ENCODE measurements at regions not wholly inside any gene's neighbourhood (a gene's known extent, or its start where the extent isn't known, plus 50 kb on each side); places are given as distances from the start of the nearest gene placed in this dataset.
"Not testable (repeated sequence)": the region's sequence is repeated elsewhere in the genome, so short reads cannot be mapped to it uniquely, and the experiment has no call there.

GRCh38 chr18:78792094-78792493 is 187.5 kb upstream of the SALL3 start:
- DNase-seq, result no peak

- DNase-seq, result no peak
Observed at GRCh38 chr18:78792736-78793135, 186.9 kb upstream of the SALL3 start.

GRCh38 chr18:78793313-78794070 is 186.1 kb upstream of the SALL3 start:
- DNase-seq, result no peak

- DNase-seq, result no peak
Observed at GRCh38 chr18:78794071-78794430, 185.6 kb upstream of the SALL3 start.

DNA sequence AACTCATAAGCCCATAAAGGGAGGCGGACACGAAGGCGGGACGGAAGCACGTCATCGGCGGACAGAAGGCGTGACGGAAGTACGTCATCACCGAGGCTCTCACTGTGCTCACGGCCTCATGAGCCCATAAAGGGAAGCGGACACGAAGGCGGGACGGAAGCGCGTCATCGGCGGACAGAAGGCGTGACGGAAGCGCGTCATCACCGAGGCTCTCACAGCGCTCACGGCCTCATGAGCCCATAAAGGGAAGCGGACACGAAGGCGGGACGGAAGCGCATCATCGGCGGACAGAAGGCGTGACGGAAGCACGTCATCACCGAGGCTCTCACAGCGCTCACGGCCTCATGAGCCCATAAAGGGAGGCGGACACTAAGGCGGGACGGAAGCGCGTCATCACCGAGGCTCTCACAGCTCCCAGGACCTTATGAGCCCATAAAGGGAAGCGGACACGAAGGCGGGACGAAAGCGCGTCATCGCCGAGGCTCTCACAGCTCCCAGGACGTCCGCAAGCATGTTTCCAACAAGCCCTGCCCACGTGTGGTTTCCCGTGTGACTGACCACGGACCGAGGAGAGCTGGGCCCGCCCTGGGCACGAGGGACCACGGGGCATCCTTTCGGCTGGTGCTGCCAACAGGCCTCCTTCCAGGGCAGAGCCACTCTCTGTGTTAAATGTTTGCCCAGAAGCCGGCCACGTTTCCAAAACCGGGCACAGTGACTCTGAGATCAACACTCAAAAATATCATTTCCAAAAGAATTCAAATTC is 182.7 kb upstream of the SALL3 start:
- no peak for DNase-seq

- no peak for DNase-seq
Observed at GRCh38 chr18:78797499-78797898, 182.1 kb upstream of the SALL3 start.

GRCh38 chr18:78798402-78799175 is 181.0 kb upstream of the SALL3 start:
- no peak for DNase-seq

- no peak for DNase-seq
Observed at GRCh38 chr18:78799382-78800089, 180.1 kb upstream of the SALL3 start.

DNA sequence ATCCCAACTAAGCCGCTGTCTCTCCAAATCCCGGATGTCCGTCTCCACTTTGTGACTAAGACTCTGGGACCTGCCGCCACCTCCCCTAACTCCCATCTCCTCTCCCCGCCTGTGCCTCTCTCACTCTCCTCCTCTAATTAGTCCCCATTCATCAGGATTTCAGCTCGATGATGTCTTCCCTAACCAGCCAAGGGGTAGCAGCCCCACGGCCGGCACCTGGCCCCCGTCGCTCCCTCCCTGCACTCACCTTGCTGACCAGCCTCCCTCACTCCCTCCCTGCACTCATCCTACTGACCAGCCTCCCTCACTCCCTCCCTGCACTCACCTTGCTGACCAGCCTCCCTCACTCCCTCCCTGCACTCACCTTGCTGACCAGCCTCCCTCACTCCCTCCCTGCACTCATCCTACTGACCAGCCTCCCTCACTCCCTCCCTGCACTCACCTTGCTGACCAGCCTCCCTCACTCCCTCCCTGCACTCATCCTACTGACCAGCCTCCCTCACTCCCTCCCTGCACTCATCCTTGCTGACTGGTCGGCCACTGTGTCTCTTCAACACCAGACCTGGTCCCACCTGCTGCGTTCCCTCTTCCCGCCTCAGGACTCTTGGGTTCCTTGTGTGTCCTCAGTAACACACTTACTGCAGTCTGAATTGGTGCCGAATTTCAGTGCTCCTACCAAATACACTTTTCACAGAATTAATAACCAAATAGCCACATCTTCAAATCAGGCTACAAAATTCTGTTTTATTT is 179.3 kb upstream of the SALL3 start:
- DNase-seq, result not testable (repeated sequence)

DNA sequence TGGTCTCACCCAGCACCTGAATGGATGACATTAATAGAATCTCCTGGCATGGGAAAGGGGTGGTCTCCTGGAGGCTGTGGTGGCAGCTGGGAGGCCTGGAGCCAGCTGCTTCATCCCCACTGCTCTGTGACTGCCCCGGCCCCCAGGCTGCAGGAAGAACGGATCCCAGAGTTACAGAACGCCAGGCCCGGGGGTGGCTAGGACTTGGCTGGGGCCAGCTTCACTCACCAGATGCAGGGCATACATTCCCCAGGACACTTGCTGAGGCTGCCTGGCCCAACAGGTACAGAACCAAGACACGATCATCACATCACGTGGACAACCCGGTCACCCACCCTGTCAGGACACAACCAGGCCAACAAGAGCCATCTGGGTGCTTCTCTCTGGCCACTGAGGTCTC is 178.6 kb upstream of the SALL3 start:
- no peak for DNase-seq

DNA sequence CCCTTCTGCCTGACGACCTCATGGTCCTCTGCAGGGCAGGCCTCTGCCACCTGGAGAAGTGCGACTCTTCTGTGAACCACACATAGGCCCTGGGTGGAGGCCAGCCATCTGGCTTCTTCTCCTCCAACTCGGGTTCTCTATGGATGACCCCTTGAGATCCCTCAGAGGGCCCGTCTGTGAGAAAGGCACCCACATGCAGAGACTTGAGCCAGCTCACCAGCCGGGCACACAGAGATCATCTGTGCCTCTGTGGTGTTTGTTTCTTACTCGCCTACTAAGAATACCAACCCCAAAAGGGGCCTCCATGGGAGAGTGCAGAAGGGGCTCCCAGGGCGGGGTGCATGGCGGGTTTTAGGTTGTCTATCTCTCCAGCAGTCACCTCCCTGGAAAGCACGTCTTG is 176.5 kb upstream of the SALL3 start:
- DNase-seq, result no peak

GRCh38 chr18:78804206-78805030 is 175.2 kb upstream of the SALL3 start:
- no peak for DNase-seq

DNA sequence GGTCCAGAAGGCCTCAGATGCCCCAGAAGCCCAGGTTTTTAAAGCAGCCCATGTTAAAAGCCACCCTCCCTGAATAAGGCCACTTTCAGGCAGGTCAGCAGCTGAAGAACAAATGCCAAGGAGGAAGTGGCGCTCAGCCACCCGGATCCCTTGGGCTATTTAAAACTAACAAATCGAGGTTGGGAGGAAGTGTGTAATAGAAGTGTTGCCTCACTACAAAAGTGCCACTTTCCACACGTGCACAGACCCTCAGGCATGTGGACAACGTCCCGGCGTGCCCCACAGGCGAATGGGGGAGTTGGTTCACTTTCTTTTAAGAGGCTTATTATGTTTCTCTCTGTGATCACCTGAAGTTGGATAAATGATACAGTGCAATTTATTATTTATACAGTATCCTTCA is 173.8 kb upstream of the SALL3 start:
- DNase-seq, result no peak

GRCh38 chr18:78807668-78808067 is 171.9 kb upstream of the SALL3 start:
- no peak for DNase-seq

- DNase-seq, result no peak
Observed at GRCh38 chr18:78809845-78810244, 169.8 kb upstream of the SALL3 start.

- DNase-seq, result no peak
Observed at GRCh38 chr18:78810706-78811105, 168.9 kb upstream of the SALL3 start.

DNA sequence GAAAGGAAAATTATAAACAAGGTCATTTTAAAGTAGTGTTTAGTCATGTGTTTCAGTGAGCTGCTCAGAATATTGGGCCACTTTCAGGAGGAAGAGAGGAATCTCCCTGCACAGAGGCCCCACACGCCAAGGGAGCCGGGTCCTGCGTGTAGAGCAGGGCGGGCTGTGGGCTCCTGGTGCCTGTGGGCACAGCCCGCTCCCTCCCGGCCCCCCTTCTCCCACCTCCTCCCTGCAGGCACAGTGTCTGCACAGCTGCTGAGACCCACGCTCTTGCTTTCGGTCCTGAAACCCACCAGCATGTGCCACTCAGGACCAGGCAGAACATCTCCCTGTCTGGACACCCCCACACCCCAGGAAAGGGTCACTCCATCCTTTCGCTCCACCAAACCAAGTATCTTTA is 167.6 kb upstream of the SALL3 start:
- no peak for DNase-seq

DNA sequence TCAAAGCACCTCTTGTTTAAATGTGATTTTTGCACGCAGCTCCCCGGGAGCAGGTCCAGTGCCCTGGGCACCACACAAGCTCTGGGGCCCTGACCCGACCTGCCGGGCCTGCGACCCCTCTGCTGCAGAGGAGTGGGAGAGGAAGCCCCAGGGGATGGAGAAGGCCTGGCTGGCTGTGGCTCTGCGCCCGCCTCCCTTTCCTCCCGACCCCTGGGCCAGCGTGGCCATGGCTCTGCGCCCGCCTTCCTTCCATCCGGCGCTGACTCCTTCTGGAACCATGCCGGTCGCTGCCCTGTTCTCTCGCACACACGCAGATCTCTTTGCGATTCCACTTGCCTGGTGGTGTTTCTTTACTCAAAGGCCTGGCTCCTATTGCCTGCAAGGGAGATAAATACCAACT is 166.5 kb upstream of the SALL3 start:
- no peak for DNase-seq

DNA sequence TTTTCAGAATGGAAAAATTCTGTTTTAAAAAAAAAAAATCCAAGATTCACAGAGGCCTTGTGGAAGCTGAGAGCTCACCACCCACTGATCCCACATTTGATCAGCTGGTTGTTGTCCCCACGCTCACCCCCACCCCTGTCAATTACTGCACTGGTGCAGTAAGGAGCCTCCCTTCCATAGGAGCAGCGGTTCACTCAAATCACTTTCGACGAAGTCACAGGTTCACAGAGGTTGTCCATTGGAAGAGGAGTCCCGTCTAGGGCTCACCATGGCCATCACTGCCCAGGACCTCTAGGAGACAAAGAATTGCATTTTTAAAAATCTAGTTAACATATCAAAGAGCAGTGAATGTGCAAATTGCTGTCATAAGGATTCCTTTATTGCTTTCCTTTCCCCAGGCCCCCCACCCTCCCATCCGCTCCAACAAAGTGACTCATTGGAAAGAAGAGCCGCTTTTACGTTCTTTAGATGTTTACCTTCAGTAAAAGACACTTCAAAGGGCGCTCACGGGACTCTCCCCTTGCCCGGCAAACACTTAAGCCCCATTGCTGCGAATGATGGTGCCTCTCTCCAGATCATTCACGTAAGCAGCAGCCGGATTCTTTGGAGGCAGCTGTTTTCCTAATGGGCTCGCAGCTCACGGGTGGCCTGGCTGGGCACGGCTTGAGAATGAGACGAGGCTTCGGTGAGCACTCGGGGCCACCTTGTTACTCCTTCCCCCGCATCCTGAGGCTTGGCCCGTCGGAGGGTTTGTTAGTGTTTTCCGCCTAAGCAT is 165.5 kb upstream of the SALL3 start:
- no peak for DNase-seq

GRCh38 chr18:78814766-78815165 is 164.9 kb upstream of the SALL3 start:
- DNase-seq, result no peak

DNA sequence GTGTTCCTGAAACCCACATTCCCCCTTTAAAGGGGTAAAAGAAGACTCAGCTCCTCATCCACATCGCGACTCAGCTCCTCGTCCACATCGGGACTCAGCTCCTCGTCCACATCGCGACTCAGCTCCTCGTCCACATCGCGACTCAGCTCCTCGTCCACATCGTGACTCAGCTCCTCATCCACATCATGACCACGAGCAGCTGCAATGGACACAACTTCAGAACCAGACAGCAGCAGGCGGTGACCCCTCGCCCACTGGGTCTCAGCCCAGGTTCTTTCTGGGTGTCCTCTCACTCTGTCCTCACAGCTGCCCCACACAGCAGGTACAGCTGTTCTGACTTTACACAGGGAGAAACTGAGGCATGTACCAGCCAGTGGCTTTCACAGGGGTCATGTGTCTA is 163.5 kb upstream of the SALL3 start:
- DNase-seq, result no peak

Measured in NCI-H1048 (cell line).